ENCODE measurements at regions not wholly inside any gene's neighbourhood (a gene's known extent, or its start where the extent isn't known, plus 50 kb on each side); places are given as distances from the start of the nearest gene placed in this dataset.

DNA sequence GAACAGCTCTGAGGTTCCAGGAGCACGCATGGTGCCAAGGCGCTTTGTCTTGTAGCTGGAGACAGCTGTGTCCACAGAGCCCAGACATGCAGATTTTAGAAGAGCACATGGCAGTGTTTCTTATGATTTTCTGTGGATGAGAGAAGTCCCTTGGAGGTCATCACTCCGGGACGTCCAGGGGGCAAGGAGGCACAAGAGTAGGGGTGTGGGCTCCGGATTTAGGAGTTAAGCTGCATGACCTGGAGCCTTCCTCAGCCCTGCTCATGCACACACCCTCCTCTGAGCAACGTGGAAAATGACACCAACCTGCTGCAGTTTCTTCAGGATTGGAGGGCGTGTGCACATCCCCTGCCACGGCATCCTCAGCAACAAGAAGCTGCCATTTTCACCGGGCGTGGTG is 1286.7 kb downstream of the TBC1D22A start:
- H3K27me3 ChIP-seq = no peaks in the 10 kb centered on the region
- H3K4me3 ChIP-seq = no peak overlapping the region
- WGBS, 3 donors = 55 to 64% (median 56%) methylated on average over 10 of the region's 10 CpGs
- no peak overlapping the region for H3K27ac ChIP-seq
- TF ChIP-seq EP300 (IDR thresholded peaks at IDR 0.05) (no peak), POLR2A (IDR thresholded peaks at IDR 0.05) (no peak)
- TF ChIP-seq, protein P1, sequence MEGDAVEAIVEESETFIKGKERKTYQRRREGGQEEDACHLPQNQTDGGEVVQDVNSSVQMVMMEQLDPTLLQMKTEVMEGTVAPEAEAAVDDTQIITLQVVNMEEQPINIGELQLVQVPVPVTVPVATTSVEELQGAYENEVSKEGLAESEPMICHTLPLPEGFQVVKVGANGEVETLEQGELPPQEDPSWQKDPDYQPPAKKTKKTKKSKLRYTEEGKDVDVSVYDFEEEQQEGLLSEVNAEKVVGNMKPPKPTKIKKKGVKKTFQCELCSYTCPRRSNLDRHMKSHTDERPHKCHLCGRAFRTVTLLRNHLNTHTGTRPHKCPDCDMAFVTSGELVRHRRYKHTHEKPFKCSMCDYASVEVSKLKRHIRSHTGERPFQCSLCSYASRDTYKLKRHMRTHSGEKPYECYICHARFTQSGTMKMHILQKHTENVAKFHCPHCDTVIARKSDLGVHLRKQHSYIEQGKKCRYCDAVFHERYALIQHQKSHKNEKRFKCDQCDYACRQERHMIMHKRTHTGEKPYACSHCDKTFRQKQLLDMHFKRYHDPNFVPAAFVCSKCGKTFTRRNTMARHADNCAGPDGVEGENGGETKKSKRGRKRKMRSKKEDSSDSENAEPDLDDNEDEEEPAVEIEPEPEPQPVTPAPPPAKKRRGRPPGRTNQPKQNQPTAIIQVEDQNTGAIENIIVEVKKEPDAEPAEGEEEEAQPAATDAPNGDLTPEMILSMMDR (IDR thresholded peaks at IDR 0.05) = no peak
- H3K9me3 ChIP-seq = no peaks in the 10 kb centered on the region
- H3K36me3 ChIP-seq = no peaks in the 10 kb centered on the region
- H3K4me1 ChIP-seq (ENCODE audit: insufficient read depth) = no peaks in the 10 kb centered on the region
- no peak for DNase-seq
- intact Hi-C loops (cut with DNase I) = no loop called here

DNA sequence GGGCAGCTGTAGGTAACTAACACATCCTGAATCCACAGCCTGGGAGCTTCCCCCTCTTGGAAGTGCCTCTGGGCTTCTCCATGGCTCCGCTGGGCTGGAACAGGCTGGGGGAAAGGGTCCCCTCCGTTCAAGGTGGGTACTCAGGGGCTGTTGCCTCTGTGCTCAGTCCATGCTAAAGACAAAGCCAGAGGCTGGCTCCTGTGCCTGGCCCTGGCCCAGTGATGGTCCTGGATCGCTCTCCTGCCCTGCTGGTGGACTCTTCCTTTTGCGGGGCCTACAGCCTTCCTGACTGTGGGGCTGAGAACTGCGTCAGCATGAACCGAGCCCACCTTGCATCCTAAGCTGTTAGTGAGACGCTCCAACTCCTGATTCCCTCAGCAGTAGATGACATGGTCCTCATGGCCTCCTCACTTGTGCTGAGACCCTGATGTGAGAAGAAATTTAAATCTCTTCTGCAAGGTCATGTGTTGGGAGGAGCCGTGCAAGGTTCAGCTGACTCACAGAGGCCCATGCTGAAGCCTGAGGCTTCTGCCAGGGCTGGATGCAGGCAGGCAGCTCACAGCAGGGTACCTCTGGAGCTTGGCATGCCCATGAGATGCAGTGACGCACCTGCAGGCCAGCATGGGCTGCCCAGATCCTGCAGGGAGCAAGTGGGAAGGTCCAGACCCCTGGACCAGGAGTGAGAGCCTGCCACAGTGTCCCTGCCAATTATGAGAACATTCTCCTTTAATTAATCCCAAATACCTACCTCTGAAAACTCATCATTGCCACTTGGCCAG is 1285.5 kb downstream of the TBC1D22A start:
- Histone ChIP-seq H3K4me1 (ENCODE audit: insufficient read depth) (no peaks in the 10 kb centered on the region), H3K27ac (no peak overlapping the region), H3K27me3 (no peaks in the 10 kb centered on the region), H3K36me3 (no peaks in the 10 kb centered on the region), H3K9me3 (no peaks in the 10 kb centered on the region), H3K4me3 (no peak overlapping the region)
- DNase-seq = no peak
- WGBS, 3 donors = 88 to 93% (median 92%) methylated on average over 9 of the region's 9 CpGs
- TF ChIP-seq EP300 (IDR thresholded peaks at IDR 0.05) (no peak), POLR2A (IDR thresholded peaks at IDR 0.05) (no peak)
- TF ChIP-seq, protein P1 (IDR thresholded peaks at IDR 0.05) = no peak
- intact Hi-C loops (cut with DNase I) = no loop called here

DNA sequence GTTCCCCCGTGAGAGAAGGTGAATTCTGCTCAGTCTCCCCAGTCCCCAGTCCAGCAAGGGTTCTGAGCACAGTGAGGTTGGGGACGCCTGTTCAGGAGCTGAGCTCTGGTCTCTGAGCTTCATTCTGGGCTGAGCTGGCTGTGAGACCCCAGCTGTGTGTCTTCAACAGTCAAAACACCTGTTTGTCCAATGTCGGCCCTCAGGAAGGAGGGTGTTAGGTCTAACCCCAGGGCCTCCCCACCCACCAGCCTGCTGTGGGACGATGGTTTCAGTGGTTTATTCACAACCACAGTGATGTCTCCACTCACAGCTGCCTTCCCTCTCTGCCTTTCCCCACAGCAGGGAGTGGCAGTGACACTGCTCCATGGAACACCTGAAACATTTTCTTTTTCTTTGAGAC is 1282.9 kb downstream of the TBC1D22A start:
- DNase-seq = no peak
- H3K4me1 ChIP-seq (ENCODE audit: insufficient read depth) = no peaks in the 10 kb centered on the region
- TF ChIP-seq EP300 (IDR thresholded peaks at IDR 0.05) = no peak
- TF ChIP-seq POLR2A (IDR thresholded peaks at IDR 0.05) = no peak
- TF ChIP-seq, protein P1 (IDR thresholded peaks at IDR 0.05) = no peak
- H3K36me3 ChIP-seq = no peaks in the 10 kb centered on the region
- H3K27me3 ChIP-seq = no peaks in the 10 kb centered on the region
- intact Hi-C loops (cut with DNase I) = no loop called here
- WGBS, 3 donors = 56 to 67% (median 62%) methylated on average over 4 of the region's 4 CpGs
- H3K4me3 ChIP-seq = no peak overlapping the region
- H3K27ac ChIP-seq = no peak overlapping the region
- H3K9me3 ChIP-seq = no peaks in the 10 kb centered on the region

DNA sequence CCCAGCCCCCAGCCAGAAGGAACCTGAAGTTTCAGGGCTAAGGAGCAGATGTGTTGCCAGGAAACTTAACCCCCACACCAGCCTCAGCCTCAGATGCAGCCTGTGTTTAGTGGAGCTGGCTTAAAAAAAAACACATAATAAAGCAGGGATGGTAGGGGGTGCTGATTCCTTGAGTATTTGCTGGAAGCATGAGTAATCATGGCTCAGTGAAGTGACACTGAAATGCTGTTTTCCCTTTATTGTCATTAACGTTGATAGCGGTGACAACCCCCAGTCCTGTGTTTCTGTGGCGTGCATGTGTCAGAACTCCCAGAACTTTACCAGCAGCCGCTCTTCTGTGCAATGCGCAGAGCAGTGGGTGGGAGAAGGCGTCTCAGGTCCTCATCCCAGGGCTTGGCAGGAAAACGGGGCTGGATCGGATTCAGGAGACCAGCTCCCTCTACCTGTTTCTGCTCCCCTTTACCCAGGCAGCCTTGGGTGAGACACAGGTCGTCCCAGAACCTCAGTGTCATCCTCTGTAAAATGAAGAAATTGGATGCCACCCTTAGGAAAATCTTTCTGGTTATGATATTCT is 1282.1 kb downstream of the TBC1D22A start:
- Histone ChIP-seq H3K9me3 (no peaks in the 10 kb centered on the region), H3K27me3 (no peaks in the 10 kb centered on the region), H3K4me1 (ENCODE audit: insufficient read depth) (no peaks in the 10 kb centered on the region), H3K36me3 (no peaks in the 10 kb centered on the region), H3K4me3 (no peak overlapping the region), H3K27ac (no peak overlapping the region)
- DNase-seq = no peak
- intact Hi-C loops (cut with DNase I) = no loop called here
- WGBS, 3 donors = 26 to 47% (median 32%) methylated on average over 9 of the region's 9 CpGs
- TF ChIP-seq, protein P1 (IDR thresholded peaks at IDR 0.05) = no peak
- no peak for TF ChIP-seq EP300 (IDR thresholded peaks at IDR 0.05)
- no peak for TF ChIP-seq POLR2A (IDR thresholded peaks at IDR 0.05)
